ENCODE measurements at regions not wholly inside any gene's neighbourhood (a gene's known extent, or its start where the extent isn't known, plus 50 kb on each side); places are given as distances from the start of the nearest gene placed in this dataset.

- no peak overlapping the region for H3K4me2 ChIP-seq (replicated peaks; ENCODE audit: extremely low read depth, low read length, poor library complexity, severe bottlenecking)
- no peak overlapping the region for H3K9ac ChIP-seq (ENCODE audit: insufficient read depth, low read length, poor library complexity, severe bottlenecking)
- H3K27ac Mint-ChIP-seq = no peak overlapping the region
- no CpG with 5 or more reads among the region's 2 CpGs for WGBS (ENCODE audit: insufficient coverage)
- no peak overlapping the region for H3K27ac ChIP-seq (ENCODE audit: low read depth in 1 of 2, low read length in 2 of 2)
- no peaks in the 10 kb centered on the region for H3K36me3 Mint-ChIP-seq
- H3K36me3 ChIP-seq (replicated peaks in 1 of 2; ENCODE audit: control insufficient read depth in 1 of 2, insufficient read depth in 2 of 2, low read length in 2 of 2) = no peaks in the 10 kb centered on the region
- H3K4me3 ChIP-seq (replicated peaks in 1 of 3; ENCODE audit: low read depth in 2 of 3, low read length in 3 of 3) = no peak overlapping the region
- no peaks in the 10 kb centered on the region for H3K27me3 Mint-ChIP-seq (ENCODE audit: low read depth in 3 of 3)
- no peaks in the 10 kb centered on the region for H3K4me1 Mint-ChIP-seq
- peaks cover 0 to 12% (median 2%) of the 10 kb centered on the region in 7 donors for H3K9me3 Mint-ChIP-seq
- intact Hi-C loops (cut with micrococcal nuclease) = no loop called here
- DNase-seq = no peak
- no peak overlapping the region for H2AFZ ChIP-seq (ENCODE audit: insufficient read depth, low read depth, low read length, poor library complexity, severe bottlenecking)
- no peak for TF ChIP-seq CTCF (IDR thresholded peaks at IDR 0.05)
- H4K20me1 ChIP-seq (ENCODE audit: insufficient read depth, low read length) = no peaks in the 10 kb centered on the region
- H3K4me3 Mint-ChIP-seq = no peak overlapping the region
- H3K27me3 ChIP-seq (ENCODE audit: control insufficient read depth in 2 of 2, insufficient read depth in 2 of 2, low read length in 2 of 2) = no peaks in the 10 kb centered on the region
- no peaks in the 10 kb centered on the region for H3K4me1 ChIP-seq (ENCODE audit: control insufficient read depth in 1 of 2, insufficient read depth in 2 of 2, low read length in 2 of 2)
- H3K79me2 ChIP-seq (ENCODE audit: insufficient read depth, low read length) = no peaks in the 10 kb centered on the region
- no peaks in the 10 kb centered on the region for H3K9me3 ChIP-seq (replicated peaks in 1 of 2; ENCODE audit: control insufficient read depth in 1 of 2, insufficient read depth in 1 of 2, low read length in 2 of 2)
Observed at GRCh38 chr4:141955696-141956095, 319.3 kb downstream of the IL15 start.

GRCh38 chr4:141957416-141957815 is 321.0 kb downstream of the IL15 start:
- Histone ChIP-seq H2AFZ (ENCODE audit: insufficient read depth, low read depth, low read length, poor library complexity, severe bottlenecking) (no peak overlapping the region), H3K4me3 (replicated peaks in 1 of 3; ENCODE audit: low read depth in 2 of 3, low read length in 3 of 3) (no peak overlapping the region), H4K20me1 (ENCODE audit: insufficient read depth, low read length) (no peaks in the 10 kb centered on the region), H3K4me2 (replicated peaks; ENCODE audit: extremely low read depth, low read length, poor library complexity, severe bottlenecking) (no peak overlapping the region), H3K9ac (ENCODE audit: insufficient read depth, low read length, poor library complexity, severe bottlenecking) (no peak overlapping the region), H3K36me3 (replicated peaks in 1 of 2; ENCODE audit: control insufficient read depth in 1 of 2, insufficient read depth in 2 of 2, low read length in 2 of 2) (no peaks in the 10 kb centered on the region), H3K27ac (ENCODE audit: low read depth in 1 of 2, low read length in 2 of 2) (no peak overlapping the region), H3K27me3 (ENCODE audit: control insufficient read depth in 2 of 2, insufficient read depth in 2 of 2, low read length in 2 of 2) (no peaks in the 10 kb centered on the region), H3K79me2 (ENCODE audit: insufficient read depth, low read length) (no peaks in the 10 kb centered on the region), H3K4me1 (ENCODE audit: control insufficient read depth in 1 of 2, insufficient read depth in 2 of 2, low read length in 2 of 2) (no peaks in the 10 kb centered on the region), H3K9me3 (replicated peaks in 1 of 2; ENCODE audit: control insufficient read depth in 1 of 2, insufficient read depth in 1 of 2, low read length in 2 of 2) (no peaks in the 10 kb centered on the region)
- no peaks in the 10 kb centered on the region for H3K36me3 Mint-ChIP-seq
- peaks cover 0 to 7% (median 2%) of the 10 kb centered on the region in 7 donors for H3K9me3 Mint-ChIP-seq
- H3K4me1 Mint-ChIP-seq = no peaks in the 10 kb centered on the region
- intact Hi-C loops (cut with micrococcal nuclease) = no loop called here
- no peak for TF ChIP-seq CTCF (IDR thresholded peaks at IDR 0.05)
- no peak for DNase-seq
- no CpG with 5 or more reads among the region's 4 CpGs for WGBS (ENCODE audit: insufficient coverage)
- no peak overlapping the region for H3K27ac Mint-ChIP-seq
- no peak overlapping the region for H3K4me3 Mint-ChIP-seq
- no peaks in the 10 kb centered on the region for H3K27me3 Mint-ChIP-seq (ENCODE audit: low read depth in 3 of 3)
